HG02623 (cell line): ENCODE measurements at regions not wholly inside any gene's neighbourhood (a gene's known extent, or its start where the extent isn't known, plus 50 kb on each side); places are given as distances from the start of the nearest gene placed in this dataset.
"Not testable (repeated sequence)": the region's sequence is repeated elsewhere in the genome, so short reads cannot be mapped to it uniquely, and the experiment has no call there.

Source experiments
- ATAC-seq: cut with Tn5 transposase; IDR thresholded peaks from one replicate; pipeline ENCODE4 v1.9.1; 2021; ENCODE audit warnings: moderate library complexity; ENCODE audit not compliant: unreplicated experiment

DNA sequence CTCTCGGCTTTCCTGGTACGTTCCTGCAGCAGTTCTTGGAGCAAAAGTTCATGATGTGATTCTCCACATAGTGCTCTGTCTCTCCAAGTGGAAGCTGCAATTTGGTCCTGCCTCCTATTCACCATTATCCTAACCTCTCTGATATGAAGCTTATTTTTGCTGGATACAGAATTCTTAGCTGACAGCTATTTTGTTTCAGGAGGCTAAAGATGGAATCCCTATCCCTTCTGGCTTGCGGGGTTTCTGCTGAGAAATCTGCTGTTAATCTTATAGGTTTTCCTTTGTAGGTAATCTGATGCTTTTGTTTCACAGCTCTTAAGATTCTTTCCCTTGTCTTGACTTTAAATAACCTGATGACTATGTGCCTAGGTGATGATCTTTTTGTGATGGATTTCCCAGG is 181.6 kb upstream of the VLDLR start:
- no peak for ATAC-seq

DNA sequence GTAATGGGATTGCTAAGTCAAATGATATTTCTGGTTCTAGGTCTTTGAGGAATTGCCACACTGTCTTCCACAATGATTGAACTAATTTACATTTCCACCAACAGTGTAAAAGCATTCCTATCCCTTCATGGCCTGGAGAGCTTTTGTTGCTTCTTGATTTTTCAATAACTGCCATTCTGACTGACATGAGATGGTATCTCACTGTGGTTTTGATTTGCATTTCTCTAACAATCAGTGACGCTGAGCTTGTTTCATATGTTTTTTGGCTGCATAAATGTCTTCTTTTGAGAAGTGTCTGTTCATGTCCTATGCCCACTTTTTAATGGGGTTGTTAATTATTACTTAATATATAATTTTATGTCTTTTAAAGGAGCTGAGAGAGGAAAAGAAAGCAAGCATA is 177.7 kb upstream of the VLDLR start:
- not testable (repeated sequence) for ATAC-seq

DNA sequence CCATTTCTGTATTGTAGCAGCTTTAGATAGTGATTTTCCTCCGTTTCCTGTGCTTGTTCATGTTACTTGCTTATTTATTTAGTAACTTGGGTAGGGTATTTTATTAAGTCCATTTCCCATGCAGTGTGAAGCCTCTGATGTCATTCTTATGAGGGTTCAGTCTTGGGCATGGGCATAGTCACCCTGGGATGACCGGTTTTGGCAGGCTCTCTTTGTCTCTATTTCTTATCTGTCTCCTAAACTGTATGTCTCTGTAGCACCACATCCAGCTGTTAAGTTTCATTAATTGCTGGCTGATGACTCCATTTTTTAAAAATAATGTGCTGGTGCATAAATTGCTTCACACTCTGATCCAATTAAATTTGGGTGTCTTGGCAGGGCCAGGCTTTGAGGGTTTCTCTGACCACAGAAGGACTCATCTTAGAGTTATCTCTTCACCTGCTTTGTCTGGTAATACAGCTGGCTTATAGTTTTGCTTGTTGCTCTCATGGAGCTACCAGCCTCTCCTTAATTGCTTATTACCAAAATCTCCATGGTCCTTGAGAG is 173.3 kb upstream of the VLDLR start:
- ATAC-seq, result no peak

DNA sequence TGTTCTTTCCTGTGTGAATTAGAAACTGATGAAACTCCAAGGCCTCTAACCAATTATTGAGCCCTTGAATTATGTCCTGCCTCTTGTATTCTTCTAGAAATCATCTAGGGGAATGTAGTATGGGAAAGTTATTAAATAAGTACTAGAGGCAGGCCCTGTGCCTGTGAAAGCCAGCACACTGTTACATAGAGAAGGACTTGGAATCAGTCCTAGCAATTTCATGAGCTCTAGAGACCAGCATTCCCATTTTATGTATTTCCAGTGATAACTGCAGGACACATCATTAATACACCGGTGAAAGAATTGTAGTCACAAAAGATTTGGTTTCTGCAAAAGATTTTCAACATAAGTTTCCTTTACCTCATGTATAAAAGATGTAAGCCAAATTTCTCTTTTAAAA is 168.5 kb upstream of the VLDLR start:
- ATAC-seq, result no peak

DNA sequence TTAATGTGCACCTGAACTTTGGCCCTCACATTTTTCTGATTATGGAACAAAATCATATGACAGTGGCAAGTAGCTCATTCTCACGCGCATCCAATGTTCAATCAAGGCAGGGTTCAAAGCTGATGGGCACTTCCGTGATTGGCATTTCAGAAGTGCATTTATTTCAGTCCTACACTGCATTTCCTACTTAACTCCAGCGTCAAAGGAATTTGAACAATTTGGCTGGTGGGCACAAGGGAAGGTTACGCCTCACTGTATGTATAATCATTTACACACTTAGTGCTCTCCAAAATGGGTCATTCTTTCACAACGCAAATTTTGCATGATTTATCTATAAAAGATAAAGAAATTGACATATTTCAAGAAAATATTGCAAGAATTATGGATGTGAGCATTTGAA is 167.9 kb upstream of the VLDLR start:
- ATAC-seq, result no peak

DNA sequence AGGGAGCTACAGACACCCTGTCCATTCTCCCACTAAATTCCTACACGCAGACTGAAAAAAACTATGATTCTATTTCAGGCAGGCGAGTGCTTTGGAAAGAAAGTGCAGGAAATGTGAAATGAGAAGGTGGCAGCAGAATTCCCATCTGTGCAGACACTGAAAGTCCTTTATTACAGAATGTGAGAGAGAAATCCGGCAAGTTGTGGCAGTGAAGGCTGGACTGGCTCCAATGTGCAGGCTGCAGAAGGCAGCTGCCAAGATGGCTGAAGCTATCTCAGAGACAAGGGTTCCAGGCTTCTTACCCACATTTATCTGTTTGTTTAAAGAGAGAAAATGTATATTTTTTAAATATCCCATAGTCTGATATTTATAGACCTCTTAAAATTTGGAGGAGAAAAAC is 161.8 kb upstream of the VLDLR start:
- ATAC-seq, result no peak

DNA sequence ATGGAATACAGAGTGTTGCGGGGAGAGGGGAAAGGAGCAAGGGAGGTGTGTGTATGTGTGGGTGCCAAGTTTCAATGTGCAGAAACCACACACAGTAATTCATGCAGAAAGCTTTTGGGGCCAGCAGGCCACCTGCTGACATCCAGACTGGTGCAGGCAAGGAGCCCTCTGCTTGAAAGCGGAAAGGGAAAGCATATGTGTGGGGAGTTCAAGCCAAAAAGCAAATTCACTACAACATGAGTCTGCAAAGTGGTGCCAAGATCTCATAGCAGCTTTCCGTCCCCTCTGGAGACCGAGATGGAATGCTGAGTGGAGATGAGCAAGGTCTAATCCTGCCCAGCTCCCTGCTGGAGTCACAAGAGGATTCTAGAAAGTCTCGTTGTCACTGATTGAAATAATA is 159.7 kb upstream of the VLDLR start:
- ATAC-seq, result no peak

DNA sequence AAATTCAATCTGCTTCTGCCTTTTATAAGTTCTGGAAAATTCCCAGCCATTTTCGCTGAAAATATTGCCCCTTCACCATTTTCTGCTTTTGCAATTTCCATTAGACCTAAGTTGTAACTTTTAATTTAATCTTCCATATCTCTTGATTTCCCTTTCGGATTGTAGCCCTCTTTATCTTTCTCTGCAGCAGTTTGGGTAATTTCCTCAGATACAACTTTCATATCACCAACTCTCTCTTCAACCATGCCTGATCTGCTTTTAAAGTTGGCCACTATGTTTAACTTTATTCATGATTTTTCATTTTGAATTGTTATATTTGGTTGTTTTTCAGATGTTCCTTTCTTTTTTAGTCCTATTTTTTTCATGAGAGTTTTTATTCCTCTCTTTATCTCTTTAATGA is 157.0 kb upstream of the VLDLR start:
- ATAC-seq, result no peak

DNA sequence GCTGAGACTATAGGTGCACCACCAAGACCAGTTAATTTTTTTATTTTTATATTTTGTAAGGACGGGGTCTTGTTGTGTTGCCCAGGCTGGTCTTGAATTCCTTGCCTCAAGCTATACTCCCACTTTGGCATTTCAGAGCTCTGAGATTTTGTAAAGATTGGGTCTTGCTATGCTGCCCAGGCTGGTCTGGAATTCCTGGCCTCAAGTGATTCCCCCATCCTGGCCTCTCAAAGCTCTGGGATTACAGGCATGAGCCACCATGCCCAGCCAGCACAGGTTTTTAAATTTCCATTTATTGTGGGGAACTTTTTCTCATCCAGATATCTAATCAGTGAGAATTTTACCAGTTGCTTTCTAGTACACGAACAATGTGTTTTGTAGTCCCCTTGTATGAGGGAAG is 156.1 kb upstream of the VLDLR start:
- no peak for ATAC-seq

DNA sequence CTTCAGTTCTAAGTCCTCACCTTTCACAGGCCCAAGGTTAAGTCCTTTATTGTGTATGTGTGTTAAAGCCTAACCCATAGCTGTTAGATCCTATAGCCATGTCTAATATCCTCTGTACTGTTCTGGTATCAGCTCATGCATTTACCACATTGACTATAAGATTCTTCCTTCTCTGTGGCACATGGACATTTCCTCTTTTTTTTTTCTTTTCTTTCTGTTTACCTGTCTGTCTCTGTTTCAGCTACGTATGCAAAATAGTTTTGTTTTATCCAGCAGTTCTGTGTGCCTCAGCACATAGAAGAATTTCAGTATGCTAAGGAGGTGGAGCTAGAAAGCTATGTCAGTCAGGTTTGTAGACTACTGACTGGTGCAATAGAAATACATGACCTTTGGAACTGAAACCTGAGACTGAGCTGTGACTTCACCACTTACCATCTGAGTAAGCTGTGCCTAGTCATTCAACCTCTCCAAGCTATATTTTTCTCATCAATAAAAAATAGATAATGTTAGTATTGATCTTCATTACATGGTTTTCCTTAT is 155.6 kb upstream of the VLDLR start:
- ATAC-seq, result peak; percentile 98

DNA sequence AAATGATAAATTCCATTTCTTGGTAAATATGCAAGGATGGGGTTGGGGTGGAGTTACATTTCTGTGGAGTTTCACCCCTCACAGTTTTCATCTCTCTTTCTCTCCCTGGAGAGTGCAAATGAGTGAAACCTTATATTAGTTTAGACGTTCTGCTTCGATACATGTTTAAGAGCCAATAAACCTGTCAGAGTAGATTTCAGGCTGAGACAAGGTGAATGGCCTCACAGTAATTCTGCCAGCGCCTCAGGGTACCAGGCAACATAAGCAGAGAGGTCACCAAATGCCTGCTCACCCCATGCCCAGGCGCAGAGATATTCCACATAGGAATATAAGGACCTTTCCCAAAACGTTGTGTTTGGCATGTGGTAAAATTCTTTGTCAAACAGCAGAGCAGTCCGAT is 154.9 kb upstream of the VLDLR start:
- no peak for ATAC-seq

DNA sequence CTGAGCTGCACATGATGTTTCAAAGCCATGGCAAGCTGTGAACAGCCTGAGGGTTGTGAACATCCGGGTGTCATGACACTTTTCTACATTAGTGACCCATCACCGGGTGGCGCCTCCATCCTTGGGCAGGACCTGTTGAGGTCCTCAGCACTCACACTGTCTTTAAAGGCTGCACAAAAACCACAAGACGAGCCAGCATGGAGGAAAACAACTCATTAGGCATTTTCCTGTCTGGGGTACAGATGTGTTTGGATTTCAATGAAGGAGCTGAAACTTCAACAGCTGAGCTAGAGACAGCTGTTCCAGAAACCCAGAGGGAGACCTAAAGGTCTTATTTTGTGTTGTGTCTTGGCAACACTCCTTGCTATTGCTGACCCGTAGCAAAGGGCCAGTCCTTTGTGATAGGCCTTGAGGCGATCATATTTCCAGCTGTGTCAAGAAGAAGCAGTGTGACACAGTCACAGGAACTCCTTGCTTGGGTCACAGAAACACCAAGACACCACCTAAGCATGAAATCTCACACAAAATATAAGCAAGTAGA is 151.8 kb upstream of the VLDLR start:
- no peak for ATAC-seq

DNA sequence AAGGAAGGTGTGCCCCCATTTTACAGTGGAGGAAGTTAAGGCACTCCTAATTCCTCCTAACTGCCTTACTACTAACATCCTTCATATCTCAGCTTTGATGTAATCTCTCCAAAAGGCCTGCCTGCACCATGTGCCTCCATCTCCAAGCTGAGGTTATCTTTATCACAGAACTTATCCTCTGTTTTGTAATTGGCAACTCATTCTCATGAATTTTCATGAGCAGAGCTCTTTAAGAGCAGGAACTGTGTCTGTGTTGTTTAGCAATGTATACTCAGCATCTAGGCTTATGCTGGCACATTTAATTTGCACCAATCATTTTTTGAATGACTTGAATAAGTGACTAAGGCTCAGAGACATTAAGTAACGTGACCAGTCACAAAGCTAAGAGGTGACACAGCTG is 147.9 kb upstream of the VLDLR start:
- no peak for ATAC-seq

DNA sequence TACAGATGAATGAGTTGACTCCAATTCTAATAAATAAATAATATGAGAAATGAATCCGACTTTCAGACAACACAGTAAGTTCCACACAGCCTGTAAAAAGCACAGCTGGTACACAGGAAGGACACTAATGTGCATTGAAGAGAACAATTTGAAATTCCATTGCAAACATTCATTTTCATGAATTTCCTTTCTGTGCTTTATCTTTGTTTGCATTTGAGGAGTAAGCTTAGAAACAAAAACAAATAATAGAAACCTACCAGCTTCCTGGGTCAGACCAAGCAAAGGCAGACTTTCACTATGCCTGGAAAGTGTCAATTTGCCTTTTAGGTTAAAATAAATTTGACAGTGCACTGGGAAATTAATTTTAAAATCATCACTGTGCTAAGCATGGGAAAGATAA is 143.8 kb upstream of the VLDLR start:
- no peak for ATAC-seq

DNA sequence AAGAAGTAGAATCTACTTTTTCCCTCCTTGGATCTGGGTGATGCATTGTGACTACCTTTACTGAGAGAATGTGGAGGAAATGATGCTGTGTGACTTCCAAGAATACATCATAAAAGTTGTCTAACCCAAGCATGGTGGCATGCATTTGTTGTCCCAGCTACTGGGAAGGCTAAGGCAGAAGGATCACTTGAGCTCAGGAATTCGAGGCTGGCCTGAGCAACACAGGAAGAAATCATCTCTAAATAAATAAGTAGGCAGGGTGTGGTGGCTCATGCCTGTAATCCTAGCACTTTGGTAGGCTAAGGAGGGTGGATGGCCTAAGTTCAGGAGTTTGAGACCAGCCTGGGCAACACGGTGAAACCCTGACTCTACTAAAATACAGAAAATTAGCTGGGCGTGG is 143.2 kb upstream of the VLDLR start:
- no peak for ATAC-seq

DNA sequence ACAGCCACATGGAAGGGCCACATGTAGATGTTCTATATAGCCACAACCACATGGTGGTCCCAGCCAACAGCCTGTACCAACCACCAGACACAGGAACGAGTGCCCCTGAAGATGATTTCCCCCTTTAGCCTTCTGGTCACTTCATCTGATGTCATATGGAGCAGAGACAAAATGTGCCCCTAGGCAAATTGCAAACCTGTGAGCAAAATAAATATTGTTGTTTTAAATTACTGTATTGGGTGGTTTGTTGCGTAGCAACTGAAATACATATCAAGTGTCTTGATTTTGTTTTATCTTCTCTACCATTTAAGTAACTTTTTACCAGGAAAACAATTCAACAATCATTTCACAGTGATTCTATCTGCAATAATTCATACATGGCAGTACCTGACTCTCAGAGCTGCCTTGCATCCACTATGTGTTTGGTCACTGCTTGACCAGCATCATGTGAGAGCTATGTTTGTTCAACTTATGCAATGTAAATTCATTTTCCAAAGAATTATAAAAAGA is 142.5 kb upstream of the VLDLR start:
- no peak for ATAC-seq

DNA sequence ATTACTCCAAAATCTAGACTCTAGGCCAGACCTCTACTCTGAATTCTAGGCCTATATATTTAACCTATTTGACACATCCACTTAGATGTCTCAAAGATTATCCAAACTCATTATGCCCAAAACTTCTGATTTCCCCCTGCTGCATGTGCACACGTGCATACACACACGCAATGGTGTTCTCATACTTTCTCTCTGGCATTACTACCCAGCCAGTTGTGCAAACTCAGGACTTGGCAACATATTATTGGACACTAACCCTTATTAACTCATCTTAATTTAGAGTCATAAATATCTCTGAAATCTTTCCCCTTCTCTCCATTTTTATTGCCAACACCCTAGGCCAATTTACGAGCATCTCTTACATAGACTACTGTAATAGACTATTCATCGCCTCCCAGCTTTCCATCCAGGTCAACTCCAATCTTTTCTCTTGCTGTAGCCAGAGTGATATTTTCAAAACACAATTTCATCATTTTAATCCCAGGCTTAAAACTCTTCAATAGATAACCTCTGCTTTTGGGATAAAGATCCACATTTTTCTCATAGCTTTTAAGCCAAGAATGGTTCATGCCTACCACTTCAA is 141.2 kb upstream of the VLDLR start:
- no peak for ATAC-seq

DNA sequence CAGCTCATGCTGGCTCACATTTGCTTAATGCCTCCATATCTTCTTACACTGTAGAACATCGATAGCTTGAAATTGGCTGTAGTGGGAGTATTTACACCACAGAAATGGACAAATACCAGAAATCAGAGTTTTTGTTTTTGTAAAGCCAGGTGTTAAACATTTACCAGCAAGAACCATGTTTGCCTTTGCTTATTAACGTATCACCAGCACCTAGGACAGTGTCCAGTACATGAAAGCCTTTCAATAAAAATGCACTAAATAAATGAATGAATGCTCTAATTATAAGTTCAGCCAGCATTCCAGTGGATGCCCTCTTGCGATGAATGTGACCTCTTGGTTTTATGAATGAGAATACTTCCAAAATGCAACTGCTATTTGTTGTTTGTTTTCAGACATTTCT is 140.4 kb upstream of the VLDLR start:
- ATAC-seq, result no peak

DNA sequence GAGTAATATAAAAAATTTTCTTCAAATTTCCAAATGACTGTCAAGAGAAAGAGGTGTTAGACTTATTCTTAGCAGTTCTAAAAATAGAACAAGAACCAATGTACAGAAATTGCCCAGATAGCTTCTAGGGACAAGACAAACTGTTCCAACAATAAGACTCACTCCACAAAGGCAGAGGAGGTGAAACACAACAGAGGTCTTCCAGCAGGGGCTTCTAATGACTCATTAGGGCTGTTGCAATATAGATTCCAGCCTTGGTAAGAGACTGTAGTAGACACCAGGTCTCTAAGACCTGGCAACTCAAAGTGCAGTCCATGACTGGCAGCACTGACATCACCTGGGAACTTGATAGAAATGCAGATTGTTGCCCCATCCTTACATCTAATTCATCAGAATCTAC is 134.6 kb upstream of the VLDLR start:
- ATAC-seq, result no peak

DNA sequence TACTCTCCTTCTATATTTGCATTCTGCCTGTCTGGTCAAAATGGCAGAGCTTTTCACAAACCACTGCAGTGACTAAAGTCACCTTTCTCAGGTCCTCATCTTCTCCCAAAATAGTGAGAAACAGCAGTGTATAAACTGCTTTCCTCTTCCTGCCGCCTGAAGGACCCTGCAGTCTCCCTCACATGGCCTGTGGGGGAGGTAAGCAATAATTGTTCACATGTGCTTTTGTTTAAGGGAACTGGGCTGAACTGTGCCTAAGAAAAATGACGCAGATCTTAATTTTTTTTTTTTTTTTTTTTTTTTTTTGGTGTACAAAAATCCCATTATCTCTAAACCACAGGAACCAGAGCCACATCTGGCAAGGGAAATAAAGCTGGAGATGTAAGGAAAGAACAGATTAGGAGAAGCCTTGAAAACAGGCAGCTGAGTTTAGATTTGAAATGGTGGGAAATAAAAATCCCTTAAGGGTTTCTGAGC is 131.7 kb upstream of the VLDLR start:
- no peak for ATAC-seq

DNA sequence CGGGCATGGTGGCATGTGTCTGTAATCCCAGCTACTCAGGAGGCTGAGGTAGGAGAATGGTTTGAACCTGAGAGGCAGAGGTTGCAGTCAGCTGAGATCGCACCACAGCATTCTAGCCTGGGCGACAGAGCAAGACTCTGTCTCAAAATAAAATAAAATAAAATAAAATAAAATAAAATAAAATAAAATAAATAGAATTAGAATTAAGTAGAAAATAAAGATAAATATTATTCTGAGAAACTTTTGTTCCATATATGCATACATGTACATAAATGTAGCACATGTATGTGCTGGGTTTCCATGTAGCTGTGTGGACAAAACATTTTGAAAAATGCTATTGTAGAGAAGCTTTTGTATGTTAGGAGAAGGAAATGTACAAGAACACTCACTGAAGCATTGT is 129.4 kb upstream of the VLDLR start:
- no peak for ATAC-seq

DNA sequence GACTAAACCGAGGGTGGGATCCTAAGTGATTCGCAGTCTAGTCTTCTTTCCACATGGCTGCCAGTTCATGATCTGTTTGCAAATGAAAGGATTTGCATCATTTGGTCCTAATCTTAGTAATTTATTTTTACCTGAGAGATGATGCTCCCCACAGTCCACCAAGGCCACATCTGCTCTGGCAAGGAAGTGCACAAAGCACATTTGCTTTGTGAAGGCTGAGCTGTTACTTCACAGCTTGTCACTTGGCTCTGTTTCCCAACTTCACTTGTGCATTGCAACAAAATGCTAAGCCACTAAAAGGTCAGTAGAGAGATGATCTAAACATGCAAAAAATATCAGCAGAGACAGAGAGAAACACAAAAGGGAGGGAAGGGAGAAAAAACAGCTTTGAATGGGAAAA is 128.5 kb upstream of the VLDLR start:
- ATAC-seq, result no peak

DNA sequence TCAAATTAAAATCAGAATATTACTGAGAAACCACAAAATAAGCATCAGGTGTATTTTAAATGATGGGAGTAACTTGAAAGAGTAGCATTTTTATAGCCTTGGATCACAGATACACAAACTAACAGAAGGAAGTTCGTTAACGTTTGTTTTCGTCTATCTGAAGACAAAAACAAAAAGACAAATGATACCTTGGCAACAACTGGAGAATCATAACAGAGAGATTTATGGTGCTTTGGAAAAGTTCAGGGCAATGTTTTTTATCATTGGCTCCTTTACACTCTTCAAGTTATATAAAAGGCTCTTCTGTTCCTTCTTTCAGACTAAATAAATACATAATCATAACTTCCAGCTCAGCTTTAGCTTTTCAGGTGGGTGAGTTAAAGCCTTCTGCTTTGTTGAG is 128.1 kb upstream of the VLDLR start:
- ATAC-seq, result no peak
